Adrenal gland (tissue), 9 donors: ENCODE measurements at regions not wholly inside any gene's neighbourhood (a gene's known extent, or its start where the extent isn't known, plus 50 kb on each side); places are given as distances from the start of the nearest gene placed in this dataset.

ENCODE experiments used
- DNase-seq, 7 donors: peaks; one replicate each; pipeline ENCODE4 v3.0.0-alpha.2; 2019 to 2020
- H3K27ac ChIP-seq, 5 donors: fragments of 200-600 bp; sonication (generic) in 4 of 5; 1 replicate in 3 of 5; 2 replicates in 2 of 5; pipeline versions ENCODE4 v1.5.1 to v1.8.0; 2016 to 2020; ENCODE audit warnings: mild to moderate bottlenecking in 1 of 5
- H3K27me3 ChIP-seq: fragments of 200-600 bp; 2 replicates; pipeline ENCODE4 v1.8.0; 2021
- H3K36me3 ChIP-seq, 2 donors: fragments of 200-600 bp; replicated peaks in 1 of 2; 1 replicate in 1 of 2; 2 replicates in 1 of 2; pipeline versions ENCODE4 v1.5.1 to v1.8.0; 2018 to 2022
- H3K4me1 ChIP-seq, 2 donors: fragments of 200-600 bp; replicated peaks in 1 of 2; 1 replicate in 1 of 2; 2 replicates in 1 of 2; pipeline versions ENCODE4 v1.5.1 to v1.8.0; 2018 to 2021
- H3K4me3 ChIP-seq, 4 donors: fragments of 200-600 bp; sonication (generic) in 3 of 4; one replicate each; pipeline ENCODE4 v1.5.1; 2016 to 2018
- H3K9me3 ChIP-seq, 3 donors: fragments of 200-600 bp; sonication (generic) in 1 of 3; replicated peaks in 1 of 3; 1 replicate in 2 of 3; 2 replicates in 1 of 3; pipeline versions ENCODE4 v1.5.1 to v1.8.0; 2016 to 2021
- CTCF ChIP-seq, 6 experiments: fragments of 450-650 bp in 4 of 6; fragments of 200-600 bp in 2 of 6; sonication (generic) in 1 of 6; IDR thresholded peaks; 1 replicate in 5 of 6; 2 replicates in 1 of 6; pipeline versions ENCODE4 v1.5.1 to v1.8.0; 2016 to 2021; ENCODE audit warnings: antibody characterized with exemption in 6 of 6, mild to moderate bottlenecking in 2 of 6, moderate library complexity in 1 of 6
- POLR2A ChIP-seq, 2 donors: fragments of 450-650 bp; IDR thresholded peaks; one replicate each; pipeline ENCODE4 v1.6.1; 2017; ENCODE audit warnings: antibody characterized with exemption in 2 of 2, mild to moderate bottlenecking in 2 of 2, moderate library complexity in 1 of 2
- WGBS, 4 donors: extraction: QIAGEN DNeasy Blood & Tissue Kit in 2 of 4; methylation state at CpG; one replicate each; pipeline versions ENCODE4 v1.1.5 to v1.1.7; 2013 to 2017; 5-methylcytosine and 5-hydroxymethylcytosine counted together
- intact Hi-C, 2 donors: fragments of 100-400 bp; cut with DNase I; formaldehyde crosslinking; loops; one replicate each; pipeline versions ENCODE4 v1.14.1 to v1.15.0; 2022 to 2023
- donor health status: healthy with polysubstance abuse.
- donor health status: Bipolar disorder and iron deficiency.
- donor health status: DM: yes; HTN: yes; CAD: no.
- donor health status: DM: no; HTN: no; CAD: no.
- donor health status: DM: no; HTN: no; CAD: no.

- WGBS, 4 donors, result 81 to 85% (median 83%) methylated on average over 1 of the region's 1 CpG
- no peaks in the 10 kb centered on the region for H3K36me3 ChIP-seq
- DNase-seq, result no peak
- H3K27ac ChIP-seq, result no peak overlapping the region
- TF ChIP-seq POLR2A (IDR thresholded peaks at IDR 0.05), result no peak
- no peak for TF ChIP-seq CTCF (IDR thresholded peaks at IDR 0.05)
- intact Hi-C loops, result no loop called here
- no peaks in the 10 kb centered on the region for H3K9me3 ChIP-seq
- no peaks in the 10 kb centered on the region for H3K4me1 ChIP-seq
- no peaks in the 10 kb centered on the region for H3K27me3 ChIP-seq
- H3K4me3 ChIP-seq, result no peak overlapping the region
These were observed 245.1 kb downstream of the GXYLT1 start for GRCh38 chr12:41899577-41899976.

DNA sequence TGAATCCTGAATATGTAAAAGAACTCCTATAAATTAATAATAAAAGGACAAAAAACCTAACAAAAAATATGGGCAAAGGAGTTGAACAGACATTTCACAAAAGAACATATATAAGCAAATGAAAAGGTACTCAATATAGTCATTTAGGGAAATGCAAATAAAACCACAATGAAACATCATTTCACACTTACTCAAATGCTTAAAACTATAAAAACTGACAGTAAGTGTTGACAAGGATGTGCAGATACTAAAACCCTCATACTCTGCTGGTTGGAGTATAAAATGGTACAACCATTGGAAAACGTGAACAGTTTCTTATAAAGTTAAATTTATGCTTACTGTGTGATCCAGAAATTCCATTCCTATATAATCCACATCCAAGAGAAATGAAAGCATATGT lies 247.1 kb downstream of the GXYLT1 start:
- no peaks in the 10 kb centered on the region for H3K9me3 ChIP-seq
- no peaks in the 10 kb centered on the region for H3K27me3 ChIP-seq
- H3K4me3 ChIP-seq, result no peak overlapping the region
- 59 to 71% (median 65%) methylated on average over 1 of the region's 1 CpG for WGBS, 4 donors
- intact Hi-C loops, result no loop called here
- H3K36me3 ChIP-seq, result no peaks in the 10 kb centered on the region
- H3K27ac ChIP-seq, result no peak overlapping the region
- no peaks in the 10 kb centered on the region for H3K4me1 ChIP-seq
- TF ChIP-seq POLR2A (IDR thresholded peaks at IDR 0.05), result no peak
- no peak for TF ChIP-seq CTCF (IDR thresholded peaks at IDR 0.05)
- no peak for DNase-seq

DNA sequence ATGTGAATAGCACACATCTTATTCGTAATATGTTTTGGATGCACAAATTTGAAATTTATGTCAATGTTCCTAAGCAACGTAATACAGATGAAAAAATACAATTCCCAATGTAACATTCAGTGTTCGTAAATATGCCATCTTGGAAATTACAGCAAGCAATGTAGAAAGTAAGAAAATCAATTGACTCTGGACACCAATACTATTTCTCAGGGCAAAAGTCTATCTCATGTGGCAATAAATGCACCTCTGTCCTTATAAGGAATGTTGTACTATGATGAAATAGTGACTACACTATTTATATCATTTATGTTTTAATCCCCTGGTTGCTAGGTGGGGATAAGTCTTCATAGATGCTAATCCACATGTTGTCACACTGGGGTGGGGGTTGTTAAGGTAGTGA lies 251.2 kb downstream of the GXYLT1 start:
- 75 to 88% (median 82%) methylated on average over 3 of the region's 3 CpGs for WGBS, 4 donors
- intact Hi-C loops, result no loop called here
- Histone ChIP-seq H3K36me3 (no peaks in the 10 kb centered on the region), H3K9me3 (no peaks in the 10 kb centered on the region), H3K4me1 (no peaks in the 10 kb centered on the region), H3K27me3 (no peaks in the 10 kb centered on the region), H3K27ac (no peak overlapping the region), H3K4me3 (no peak overlapping the region)
- TF ChIP-seq POLR2A (IDR thresholded peaks at IDR 0.05) (no peak), CTCF (IDR thresholded peaks at IDR 0.05) (no peak)
- DNase-seq, result no peak

GRCh38 chr12:41892302-41892701 lies 252.4 kb downstream of the GXYLT1 start:
- no peak overlapping the region for H3K4me3 ChIP-seq
- no peak overlapping the region for H3K27ac ChIP-seq
- H3K9me3 ChIP-seq, result no peaks in the 10 kb centered on the region
- TF ChIP-seq CTCF (IDR thresholded peaks at IDR 0.05), result no peak
- no peak for TF ChIP-seq POLR2A (IDR thresholded peaks at IDR 0.05)
- intact Hi-C loops, result no loop called here
- H3K27me3 ChIP-seq, result no peaks in the 10 kb centered on the region
- no peak for DNase-seq
- no peaks in the 10 kb centered on the region for H3K4me1 ChIP-seq
- WGBS, 4 donors, result 77 to 80% (median 78%) methylated on average over 3 of the region's 3 CpGs
- H3K36me3 ChIP-seq, result no peaks in the 10 kb centered on the region
